ENCODE measurements at regions not wholly inside any gene's neighbourhood (a gene's known extent, or its start where the extent isn't known, plus 50 kb on each side); places are given as distances from the start of the nearest gene placed in this dataset.

DNA sequence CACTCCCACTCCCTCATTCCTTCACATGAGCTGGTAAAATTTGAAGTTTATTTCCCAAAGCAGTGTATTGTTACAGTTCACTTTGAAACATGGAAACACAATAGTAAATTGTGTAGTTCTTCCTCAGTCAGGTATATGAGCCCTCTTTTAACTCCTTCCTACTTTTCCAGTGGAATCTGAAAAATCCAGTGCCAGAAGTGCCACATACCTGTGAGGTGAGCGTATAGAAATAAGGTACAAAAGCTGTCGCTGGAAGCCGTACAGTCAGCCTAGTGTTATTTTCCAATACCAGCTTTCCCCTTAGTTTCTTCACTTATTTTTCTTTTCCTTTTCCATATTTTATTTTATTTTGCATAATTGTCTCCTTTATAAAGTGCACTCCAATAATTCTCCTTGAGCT, 81.7 kb upstream of the CADM2 start:
- no peak for DNase-seq (ENCODE audit: low read depth)

GRCh38 chr3:84881288-84881687, 77.5 kb upstream of the CADM2 start:
- no peak for DNase-seq (ENCODE audit: low read depth)

- DNase-seq (ENCODE audit: low read depth): no peak
Measured at GRCh38 chr3:84885199-84885882, 73.4 kb upstream of the CADM2 start.

DNA sequence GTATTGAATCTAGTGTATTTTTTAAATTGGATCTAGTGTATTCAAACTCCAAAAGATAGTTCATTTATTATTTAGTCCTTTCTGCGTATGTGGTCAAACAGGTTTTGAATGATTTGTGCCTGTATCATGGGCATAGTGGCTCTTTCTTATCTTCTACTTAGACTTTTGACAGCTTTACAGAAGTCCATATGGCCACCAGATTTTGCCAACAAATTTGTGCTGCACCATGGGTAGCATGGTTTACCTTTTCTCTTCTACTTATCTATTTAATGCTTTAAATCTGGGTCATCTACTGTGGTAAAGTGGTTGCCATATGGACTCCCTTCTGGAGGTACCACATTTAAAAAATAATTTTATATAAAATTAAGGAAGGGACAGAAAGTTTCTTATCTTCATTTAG, 66.9 kb upstream of the CADM2 start:
- DNase-seq (ENCODE audit: low read depth): no peak

- no peak for DNase-seq (ENCODE audit: low read depth)
Measured at GRCh38 chr3:84893211-84893610, 65.6 kb upstream of the CADM2 start.

DNA sequence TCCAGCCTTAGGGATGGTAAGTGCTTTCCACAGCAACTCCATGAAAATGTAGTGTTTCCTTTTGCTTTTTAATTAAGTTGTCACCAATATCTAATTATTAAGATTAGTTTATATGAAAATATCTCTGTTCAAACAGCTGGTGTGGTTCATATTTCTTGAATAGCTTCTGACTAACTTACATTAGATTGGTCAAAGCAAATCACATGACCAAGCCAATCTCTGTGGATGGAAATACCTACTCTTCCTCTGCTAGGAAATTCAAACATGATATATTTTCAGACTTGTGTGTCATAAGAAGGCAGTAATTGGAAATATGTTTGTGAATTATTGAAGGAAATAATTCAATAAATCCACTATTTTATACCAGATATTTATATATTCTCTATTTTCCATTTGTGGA, 54.6 kb upstream of the CADM2 start:
- no peak for DNase-seq (ENCODE audit: low read depth)

- DNase-seq (ENCODE audit: low read depth): no peak
Measured at GRCh38 chr3:84904816-84905555, 53.8 kb upstream of the CADM2 start.

GRCh38 chr3:84905556-84905920, 53.3 kb upstream of the CADM2 start:
- DNase-seq (ENCODE audit: low read depth): no peak

DNA sequence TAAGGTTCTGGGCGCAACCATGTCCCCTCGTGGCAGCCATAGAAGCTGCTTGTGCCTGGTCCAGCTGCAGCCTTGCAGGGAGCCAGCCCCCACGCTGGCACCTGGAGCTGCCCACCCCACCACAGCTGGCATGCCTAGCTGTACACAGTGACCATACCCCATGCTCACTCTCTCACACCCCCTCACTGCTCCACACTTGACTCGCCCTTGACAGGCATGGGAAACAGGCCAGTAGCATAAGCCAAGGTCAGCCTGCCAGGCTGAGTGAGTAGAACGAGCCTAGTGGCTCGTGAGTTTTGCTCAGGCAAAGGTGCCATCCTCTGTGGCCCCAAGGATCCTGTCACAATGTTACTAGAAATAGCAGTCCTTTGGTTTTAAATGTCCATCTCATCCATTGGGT, 52.7 kb upstream of the CADM2 start:
- DNase-seq (ENCODE audit: low read depth): no peak
